HepG2 (cell line): ENCODE measurements at regions not wholly inside any gene's neighbourhood (a gene's known extent, or its start where the extent isn't known, plus 50 kb on each side); places are given as distances from the start of the nearest gene placed in this dataset.

Experiments used
- ATAC-seq: fragments of 200-7000 bp; cut with Tn5 transposase; 3 replicates; pipeline ENCODE4 v1.9.1; 2020; ENCODE audit warnings: mild to moderate bottlenecking, moderate library complexity
- BruUV-seq: library from RNA; stranded (reverse); fragments of 400-500 nt; replicated peaks from 2 replicates; lab custom pipeline; 2021; lab: Mats Ljungman, UMichigan
- CTCF ChIA-PET: fragments of 300-600 bp; formaldehyde crosslinking; extraction: SDS; loops from one replicate; lab custom pipeline; 2021; ENCODE audit warnings: low total read pairs, inconsistent platforms, low intra/inter-chr PET ratio; lab: Yijun Ruan, JAX
- POLR2A ChIA-PET: fragments of 350-600 bp; sonication (Branson Sonifier 250); formaldehyde crosslinking; loops from one replicate; lab custom pipeline; 2020; ENCODE audit warnings: antibody characterized with exemption, inconsistent platforms; lab: Yijun Ruan, JAX
- DNase-seq: peaks from one replicate; pipeline ENCODE4 v3.0.0-alpha.2; 2015; ENCODE audit warnings: low spot score
- FAIRE-seq: peaks from 3 replicates; lab custom pipeline; 2011; peaks lifted over from hg19 to GRCh38; lab: Jason Lieb, UNC
- H2AFZ ChIP-seq: one replicate; pipeline ENCODE4 v1.6.1; 2011; ENCODE audit warnings: low read length, inconsistent platforms
- H3K27ac ChIP-seq: fragments of 300-600 bp; 3 replicates; pipeline ENCODE4 v1.8.0; 2011; ENCODE audit warnings: mixed run types, mild to moderate bottlenecking, mixed read lengths, low read length, inconsistent platforms; ENCODE audit not compliant: insufficient read depth; ENCODE audit errors: extremely low read length
- H3K27me3 ChIP-seq, 2 experiments: fragments of 200-600 bp in 1 of 2; 2 replicates in 1 of 2; 3 replicates in 1 of 2; pipeline versions ENCODE4 v1.6.0 to v1.8.0; 2011; ENCODE audit warnings: low read length in 2 of 2, mild to moderate bottlenecking in 2 of 2, moderate library complexity in 2 of 2, inconsistent platforms in 1 of 2; ENCODE audit not compliant: insufficient read depth in 2 of 2, control insufficient read depth in 1 of 2
- H3K36me3 ChIP-seq, 2 experiments: fragments of 200-600 bp in 1 of 2; replicated peaks in 1 of 2; 2 replicates in 1 of 2; 3 replicates in 1 of 2; pipeline versions ENCODE4 v1.5.1 to v1.8.0; 2011; ENCODE audit warnings: low read length in 2 of 2, inconsistent platforms in 1 of 2; ENCODE audit not compliant: insufficient read depth in 2 of 2, control insufficient read depth in 1 of 2
- H3K4me1 ChIP-seq: 2 replicates; pipeline ENCODE4 v1.5.1; 2012; ENCODE audit warnings: low read length, inconsistent platforms; ENCODE audit not compliant: insufficient read depth
- H3K4me2 ChIP-seq: 2 replicates; pipeline ENCODE4 v1.6.0; 2011; ENCODE audit warnings: low read depth, low read length, inconsistent platforms
- H3K4me3 ChIP-seq, 3 experiments: fragments of 200-600 bp in 1 of 3; sonication (generic), shearing (Covaris generic) in 1 of 3; replicated peaks in 1 of 3; 2 replicates each; pipeline ENCODE4 v1.5.1; 2011 to 2016; ENCODE audit warnings: low read length in 3 of 3, inconsistent platforms in 2 of 3, low read depth in 2 of 3, mild to moderate bottlenecking in 2 of 3, control low read depth in 1 of 3, mixed read lengths in 1 of 3; ENCODE audit not compliant: insufficient read depth in 1 of 3
- H3K79me2 ChIP-seq: one replicate; pipeline ENCODE4 v1.6.1; 2011; ENCODE audit warnings: low read length, inconsistent platforms; ENCODE audit not compliant: insufficient read depth
- H3K9ac ChIP-seq: 2 replicates; pipeline ENCODE4 v1.6.0; 2011; ENCODE audit warnings: mild to moderate bottlenecking, low read depth, low read length, inconsistent platforms; ENCODE audit not compliant: insufficient read depth
- H3K9me3 ChIP-seq: 2 replicates; pipeline ENCODE4 v1.5.1; 2012; ENCODE audit warnings: mild to moderate bottlenecking, low read length
- H4K20me1 ChIP-seq: 2 replicates; pipeline ENCODE4 v1.6.0; 2011; ENCODE audit warnings: inconsistent platforms, mild to moderate bottlenecking, low read length, moderate library complexity; ENCODE audit not compliant: insufficient read depth
- ATF7 ChIP-seq, 2 experiments: fragments of 450-650 bp in 1 of 2; sonication (generic) in 1 of 2; formaldehyde crosslinking in 1 of 2; IDR thresholded peaks; 2 replicates each; pipeline versions ENCODE4 v1.4.0 to v1.6.1; 2016 to 2020; ENCODE audit warnings: antibody characterized with exemption in 1 of 2, mild to moderate bottlenecking in 1 of 2, missing genetic modification reagents in 1 of 2
- CTCF ChIP-seq: sonication (generic); formaldehyde crosslinking; IDR thresholded peaks from 2 replicates; pipeline ENCODE4 v1.5.0; 2020; ENCODE audit warnings: mild to moderate bottlenecking, missing genetic modification reagents, moderate library complexity
- EED ChIP-seq: sonication (generic); formaldehyde crosslinking; IDR thresholded peaks from 2 replicates; pipeline ENCODE4 v1.5.0; 2020; ENCODE audit warnings: mild to moderate bottlenecking, missing genetic modification reagents
- NBN ChIP-seq: fragments of 450-650 bp; conservative IDR thresholded peaks from 2 replicates; pipeline ENCODE4 v1.6.1; 2017
- STAG1 ChIP-seq: sonication (generic); formaldehyde crosslinking; IDR thresholded peaks from 2 replicates; pipeline ENCODE4 v1.4.0; 2020; ENCODE audit warnings: missing genetic modification reagents
- ZNF234 ChIP-seq: sonication (generic); formaldehyde crosslinking; conservative IDR thresholded peaks from 2 replicates; pipeline ENCODE4 v1.5.1; 2020; ENCODE audit warnings: mild to moderate bottlenecking, missing genetic modification reagents
- ZNF260 ChIP-seq: sonication (generic); formaldehyde crosslinking; IDR thresholded peaks from 2 replicates; pipeline ENCODE4 v1.4.0; 2020; ENCODE audit warnings: missing genetic modification reagents, low read depth, mild to moderate bottlenecking, borderline replicate concordance
- ZNF558 ChIP-seq: sonication (generic); formaldehyde crosslinking; IDR thresholded peaks from 2 replicates; pipeline ENCODE4 v1.9.0; 2022; ENCODE audit warnings: mild to moderate bottlenecking, missing genetic modification reagents, borderline replicate concordance
- ZNF615 ChIP-seq: sonication (generic); formaldehyde crosslinking; IDR thresholded peaks from 2 replicates; pipeline ENCODE4 v1.5.0; 2020; ENCODE audit warnings: mild to moderate bottlenecking, missing genetic modification reagents, borderline replicate concordance
- WGBS: methylation state at CpG from one replicate; pipeline ENCODE4 v1.1.6; 2017; ENCODE audit warnings: low lambda C conversion rate; 5-methylcytosine and 5-hydroxymethylcytosine counted together
- in situ Hi-C: cut with HindIII; loops from 2 replicates; pipeline ENCODE4 v1.10.0; 2017; ENCODE audit warnings: low pct_unique_long_range_greater_than_20kb; ENCODE audit not compliant: extremely low pct_ligation_motif_present
- intact Hi-C: fragments of 100-400 bp; cut with micrococcal nuclease; formaldehyde crosslinking; loops from one replicate; pipeline ENCODE4 v1.10.0; 2022; ENCODE audit not compliant: unreplicated experiment

DNA sequence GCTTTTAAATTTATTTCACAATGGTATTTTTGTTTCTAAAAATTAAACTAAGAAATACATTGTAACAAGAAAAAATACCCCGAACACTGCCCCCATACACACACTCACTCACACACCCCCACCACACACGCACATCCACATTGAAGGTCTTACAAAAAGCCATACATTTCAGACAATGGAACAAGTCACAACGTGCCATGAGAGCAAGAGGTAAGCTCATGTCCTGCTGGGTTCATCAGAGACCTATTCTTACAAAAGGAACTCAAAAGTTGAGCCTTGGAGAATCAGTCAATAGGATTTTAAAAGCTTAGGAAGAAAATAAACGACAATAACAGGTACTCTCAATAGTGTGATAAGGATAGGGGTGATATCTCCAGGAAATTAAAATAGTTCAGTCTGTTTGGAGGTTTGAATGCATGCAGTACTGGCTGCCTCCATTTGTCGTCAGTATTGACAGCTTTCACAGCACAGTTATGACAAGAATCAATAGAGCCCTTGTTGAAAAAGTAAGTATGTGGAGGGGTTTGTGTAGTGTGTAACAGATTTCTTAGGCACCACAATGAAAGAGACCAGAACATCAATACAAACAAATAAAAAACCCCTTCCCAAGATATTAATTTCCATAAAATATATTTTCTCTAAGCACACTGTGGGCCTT lies 1826.2 kb upstream of the CDH6 start:
- no peaks in the 10 kb centered on the region for H3K27me3 ChIP-seq
- FAIRE-seq, result no peak
- no peaks in the 10 kb centered on the region for H4K20me1 ChIP-seq
- intact Hi-C loops, result loop anchor here (1.0 to 2.0 kb wide), 2 partner anchors 329 to 445 kb away; no protein-coding TSS in a partner anchor
- H3K36me3 ChIP-seq, result no peaks in the 10 kb centered on the region
- H3K9me3 ChIP-seq, result no peaks in the 10 kb centered on the region
- no peaks in the 10 kb centered on the region for H3K4me1 ChIP-seq
- in situ Hi-C loops, result no loop called here
- no peaks in the 10 kb centered on the region for H3K79me2 ChIP-seq
- H3K9ac ChIP-seq, result no peak overlapping the region
- no peak overlapping the region for H3K27ac ChIP-seq
- CTCF ChIA-PET, result no interaction called here
- no peak overlapping the region for H3K4me3 ChIP-seq
- no peak overlapping the region for H3K4me2 ChIP-seq
- TF ChIP-seq NBN, result no peak
- no peak for TF ChIP-seq EED
- TF ChIP-seq ZNF260 (CRISPR knock-in tag), result no peak
- no peak for TF ChIP-seq ZNF234
- TF ChIP-seq ZNF615 (CRISPR knock-in tag), result no peak
- peak; percentile 50 for TF ChIP-seq CTCF (CRISPR knock-in tag)
- TF ChIP-seq STAG1 (CRISPR knock-in tag), result peak; percentile 70
- TF ChIP-seq, all 625 proteins: peak for 2
- DNase-seq (peak; percentile 12), ATAC-seq (peak; percentile 88)
- WGBS, result 3% methylated on average over 5 of the region's 5 CpGs
- BruUV-seq, result no TSS peak
- POLR2A ChIA-PET, result no interaction called here
- no peak overlapping the region for H2AFZ ChIP-seq

- Histone ChIP-seq H3K9me3 (peaks cover 6% of the 10 kb centered on the region), H4K20me1 (no peaks in the 10 kb centered on the region), H3K36me3 (no peaks in the 10 kb centered on the region), H3K79me2 (no peaks in the 10 kb centered on the region), H3K9ac (no peak overlapping the region), H3K4me3 (no peak overlapping the region), H2AFZ (no peak overlapping the region), H3K4me1 (no peaks in the 10 kb centered on the region), H3K4me2 (no peak overlapping the region), H3K27ac (no peak overlapping the region), H3K27me3 (no peaks in the 10 kb centered on the region)
- ATAC-seq, result no peak
- FAIRE-seq, result no peak
- in situ Hi-C loops (no loop called here), intact Hi-C loops (no loop called here)
- no peak for TF ChIP-seq ZNF558 (CRISPR knock-in tag)
- peak; percentile 37 for TF ChIP-seq ATF7 (IDR thresholded peaks at IDR 0.05)
- no peak for TF ChIP-seq ATF7 (CRISPR knock-in tag; IDR thresholded peaks at IDR 0.05)
- 4% methylated on average over 3 of the region's 3 CpGs for WGBS
- CTCF ChIA-PET, result no interaction called here
- POLR2A ChIA-PET, result no interaction called here
- DNase-seq, result no peak
- BruUV-seq, result no TSS peak
Observed at GRCh38 chr5:29351170-29351569, 1842.3 kb upstream of the CDH6 start.
